Astrocyte of the spinal cord (primary cell): ENCODE measurements at regions not wholly inside any gene's neighbourhood (a gene's known extent, or its start where the extent isn't known, plus 50 kb on each side); places are given as distances from the start of the nearest gene placed in this dataset.

ENCODE experiments used
- DNase-seq: peaks from one replicate; pipeline ENCODE4 v3.0.0; 2011; ENCODE audit warnings: low read depth, low spot score
- H3K4me3 ChIP-seq: 2 replicates; pipeline ENCODE4 v1.5.1; 2011; ENCODE audit warnings: low read depth, mild to moderate bottlenecking, low read length, moderate library complexity
- CTCF ChIP-seq: IDR thresholded peaks from 2 replicates; pipeline ENCODE4 v1.5.1; 2012; ENCODE audit warnings: low read depth, mild to moderate bottlenecking, low read length, inconsistent platforms
- in situ Hi-C: cut with HindIII; loops from 2 replicates; pipeline ENCODE4 v1.10.0; 2017; ENCODE audit warnings: low sequenced_read_pairs

GRCh38 chr14:94836849-94837248 lies 66.9 kb upstream of the GSC start:
- in situ Hi-C loops: no loop called here

GRCh38 chr14:94833633-94834032 lies 63.7 kb upstream of the GSC start:
- in situ Hi-C loops: no loop called here
- TF ChIP-seq CTCF: no peak
- no peak for DNase-seq
- H3K4me3 ChIP-seq: no peak overlapping the region

More at GRCh38 chr14:94836849-94837248, 66.9 kb upstream of the GSC start:
- no peak for DNase-seq
- no peak overlapping the region for H3K4me3 ChIP-seq
- no peak for TF ChIP-seq CTCF

- in situ Hi-C loops: no loop called here
- no peak for DNase-seq
- no peak overlapping the region for H3K4me3 ChIP-seq
- no peak for TF ChIP-seq CTCF
Observed at GRCh38 chr14:94831085-94831484, 61.2 kb upstream of the GSC start.

GRCh38 chr14:94827711-94828447 lies 58.0 kb upstream of the GSC start:
- DNase-seq: no peak
- in situ Hi-C loops: no loop called here
- H3K4me3 ChIP-seq: no peak overlapping the region
- no peak for TF ChIP-seq CTCF

- no peak overlapping the region for H3K4me3 ChIP-seq
- in situ Hi-C loops: no loop called here
- TF ChIP-seq CTCF: no peak
- no peak for DNase-seq
Observed at GRCh38 chr14:94826774-94827173, 56.9 kb upstream of the GSC start.

- no peak for DNase-seq
- no peak for TF ChIP-seq CTCF
- no peak overlapping the region for H3K4me3 ChIP-seq
- in situ Hi-C loops: no loop called here
Observed at GRCh38 chr14:94823556-94824341, 53.8 kb upstream of the GSC start.
